ENCODE measurements at regions not wholly inside any gene's neighbourhood (a gene's known extent, or its start where the extent isn't known, plus 50 kb on each side); places are given as distances from the start of the nearest gene placed in this dataset.

- ChIA-PET CTCF (ENCODE audit: low intra/inter-chr PET ratio, low total read pairs) (no interaction called here), POLR2A (no interaction called here)
- Histone ChIP-seq H3K9ac (ENCODE audit: insufficient read depth, low read depth, low read length) (no peak overlapping the region), H2AFZ (ENCODE audit: low read length) (no peak overlapping the region), H3K4me3 (replicated peaks in 1 of 3; ENCODE audit: insufficient read depth in 1 of 3, low read depth in 2 of 3, low read length in 3 of 3) (no peak overlapping the region), H3K79me2 (ENCODE audit: insufficient read depth, low read length) (no peaks in the 10 kb centered on the region), H3K9me3 (ENCODE audit: low read length) (peaks cover 88% of the 10 kb centered on the region), H3K36me3 (replicated peaks in 1 of 2; ENCODE audit: control insufficient read depth in 1 of 2, insufficient read depth in 2 of 2, low read length in 2 of 2) (no peaks in the 10 kb centered on the region), H3K4me1 (ENCODE audit: insufficient read depth, low read length) (no peaks in the 10 kb centered on the region), H3K27ac (ENCODE audit: extremely low read length, insufficient read depth, low read length) (no peak overlapping the region), H3K4me2 (ENCODE audit: low read depth, low read length) (no peak overlapping the region), H4K20me1 (ENCODE audit: insufficient read depth, low read length) (no peaks in the 10 kb centered on the region), H3K27me3 (ENCODE audit: control insufficient read depth in 1 of 2, insufficient read depth in 2 of 2, low read length in 2 of 2) (no peaks in the 10 kb centered on the region)
- FAIRE-seq (no peak), DNase-seq (ENCODE audit: low spot score) (no peak), ATAC-seq (no peak)
- no TSS peak for BruUV-seq (replicated peaks)
- in situ Hi-C loops (cut with HindIII; ENCODE audit: extremely low pct_ligation_motif_present, low pct_unique_long_range_greater_than_20kb), result no loop called here
- intact Hi-C loops (cut with micrococcal nuclease; ENCODE audit: unreplicated experiment), result no loop called here
- TF ChIP-seq JUND (CRISPR knock-in tag; IDR thresholded peaks at IDR 0.05), result no peak
- TF ChIP-seq, protein P1, sequence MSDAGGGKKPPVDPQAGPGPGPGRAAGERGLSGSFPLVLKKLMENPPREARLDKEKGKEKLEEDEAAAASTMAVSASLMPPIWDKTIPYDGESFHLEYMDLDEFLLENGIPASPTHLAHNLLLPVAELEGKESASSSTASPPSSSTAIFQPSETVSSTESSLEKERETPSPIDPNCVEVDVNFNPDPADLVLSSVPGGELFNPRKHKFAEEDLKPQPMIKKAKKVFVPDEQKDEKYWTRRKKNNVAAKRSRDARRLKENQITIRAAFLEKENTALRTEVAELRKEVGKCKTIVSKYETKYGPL (CRISPR knock-in tag; IDR thresholded peaks at IDR 0.05), result no peak
- TF ChIP-seq GFI1 (CRISPR knock-in tag; IDR thresholded peaks at IDR 0.05; ENCODE audit: borderline replicate concordance), result no peak
- TF ChIP-seq, protein P2, sequence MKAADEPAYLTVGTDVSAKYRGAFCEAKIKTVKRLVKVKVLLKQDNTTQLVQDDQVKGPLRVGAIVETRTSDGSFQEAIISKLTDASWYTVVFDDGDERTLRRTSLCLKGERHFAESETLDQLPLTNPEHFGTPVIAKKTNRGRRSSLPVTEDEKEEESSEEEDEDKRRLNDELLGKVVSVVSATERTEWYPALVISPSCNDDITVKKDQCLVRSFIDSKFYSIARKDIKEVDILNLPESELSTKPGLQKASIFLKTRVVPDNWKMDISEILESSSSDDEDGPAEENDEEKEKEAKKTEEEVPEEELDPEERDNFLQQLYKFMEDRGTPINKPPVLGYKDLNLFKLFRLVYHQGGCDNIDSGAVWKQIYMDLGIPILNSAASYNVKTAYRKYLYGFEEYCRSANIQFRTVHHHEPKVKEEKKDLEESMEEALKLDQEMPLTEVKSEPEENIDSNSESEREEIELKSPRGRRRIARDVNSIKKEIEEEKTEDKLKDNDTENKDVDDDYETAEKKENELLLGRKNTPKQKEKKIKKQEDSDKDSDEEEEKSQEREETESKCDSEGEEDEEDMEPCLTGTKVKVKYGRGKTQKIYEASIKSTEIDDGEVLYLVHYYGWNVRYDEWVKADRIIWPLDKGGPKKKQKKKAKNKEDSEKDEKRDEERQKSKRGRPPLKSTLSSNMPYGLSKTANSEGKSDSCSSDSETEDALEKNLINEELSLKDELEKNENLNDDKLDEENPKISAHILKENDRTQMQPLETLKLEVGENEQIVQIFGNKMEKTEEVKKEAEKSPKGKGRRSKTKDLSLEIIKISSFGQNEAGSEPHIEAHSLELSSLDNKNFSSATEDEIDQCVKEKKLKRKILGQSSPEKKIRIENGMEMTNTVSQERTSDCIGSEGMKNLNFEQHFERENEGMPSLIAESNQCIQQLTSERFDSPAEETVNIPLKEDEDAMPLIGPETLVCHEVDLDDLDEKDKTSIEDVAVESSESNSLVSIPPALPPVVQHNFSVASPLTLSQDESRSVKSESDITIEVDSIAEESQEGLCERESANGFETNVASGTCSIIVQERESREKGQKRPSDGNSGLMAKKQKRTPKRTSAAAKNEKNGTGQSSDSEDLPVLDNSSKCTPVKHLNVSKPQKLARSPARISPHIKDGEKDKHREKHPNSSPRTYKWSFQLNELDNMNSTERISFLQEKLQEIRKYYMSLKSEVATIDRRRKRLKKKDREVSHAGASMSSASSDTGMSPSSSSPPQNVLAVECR (CRISPR knock-in tag; IDR thresholded peaks at IDR 0.05; ENCODE audit: borderline replicate concordance), result no peak
- no peak for TF ChIP-seq MLLT10 (CRISPR knock-in tag; IDR thresholded peaks at IDR 0.05)
- TF ChIP-seq, protein P3, sequence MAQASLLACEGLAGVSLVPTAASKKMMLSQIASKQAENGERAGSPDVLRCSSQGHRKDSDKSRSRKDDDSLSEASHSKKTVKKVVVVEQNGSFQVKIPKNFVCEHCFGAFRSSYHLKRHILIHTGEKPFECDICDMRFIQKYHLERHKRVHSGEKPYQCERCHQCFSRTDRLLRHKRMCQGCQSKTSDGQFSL (CRISPR knock-in tag; IDR thresholded peaks at IDR 0.05), result no peak
- TF ChIP-seq RFX5 (IDR thresholded peaks at IDR 0.05; ENCODE audit: low read depth, low read length), result no peak
- TF ChIP-seq TCF12 (IDR thresholded peaks at IDR 0.05), result no peak
- TF ChIP-seq TCF12 (CRISPR knock-in tag; IDR thresholded peaks at IDR 0.05), result no peak
- TF ChIP-seq PCBP2 (optimal IDR thresholded peaks at IDR 0.05; ENCODE audit: low read depth, low read length, poor library complexity, severe bottlenecking), result no peak
- no peak for TF ChIP-seq MED1 (CRISPR knock-in tag; IDR thresholded peaks at IDR 0.05)
- TF ChIP-seq SOX5 (CRISPR knock-in tag; IDR thresholded peaks at IDR 0.05; ENCODE audit: borderline replicate concordance), result no peak
- no peak for TF ChIP-seq ZC3H4 (CRISPR knock-in tag; IDR thresholded peaks at IDR 0.05; ENCODE audit: borderline replicate concordance)
- TF ChIP-seq, protein P4, sequence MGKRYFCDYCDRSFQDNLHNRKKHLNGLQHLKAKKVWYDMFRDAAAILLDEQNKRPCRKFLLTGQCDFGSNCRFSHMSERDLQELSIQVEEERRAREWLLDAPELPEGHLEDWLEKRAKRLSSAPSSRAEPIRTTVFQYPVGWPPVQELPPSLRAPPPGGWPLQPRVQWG (CRISPR knock-in tag; IDR thresholded peaks at IDR 0.05; ENCODE audit: borderline replicate concordance, low read depth), result no peak
- no peak for TF ChIP-seq KAT2B (IDR thresholded peaks at IDR 0.05; ENCODE audit: borderline replicate concordance, low read depth, low read length)
- TF ChIP-seq RXRA (CRISPR knock-in tag; IDR thresholded peaks at IDR 0.05), result no peak
- no peak for TF ChIP-seq RBM22 (optimal IDR thresholded peaks at IDR 0.05; ENCODE audit: low read length)
- TF ChIP-seq MEIS2 (CRISPR knock-in tag; IDR thresholded peaks at IDR 0.05), result no peak
- TF ChIP-seq TERF1 (CRISPR knock-in tag; IDR thresholded peaks at IDR 0.05), result no peak
- WGBS (ENCODE audit: low lambda C conversion rate), result 61% methylated on average over 5 of the region's 5 CpGs
Observed at GRCh38 chr14:97517566-97518234, 720.5 kb downstream of the VRK1 start.

Measured in HepG2 (cell line).